WERI-Rb-1 (cell line): ENCODE measurements at regions not wholly inside any gene's neighbourhood (a gene's known extent, or its start where the extent isn't known, plus 50 kb on each side); places are given as distances from the start of the nearest gene placed in this dataset.

Source experiments
- DNase-seq: peaks from one replicate; pipeline ENCODE4 v3.0.0-alpha.2; 2020
- H3K27ac ChIP-seq: fragments of 250-450 bp; sonication (Bioruptor Pico); 2 replicates; pipeline ENCODE4 v1.5.1; 2020; ENCODE audit warnings: mild to moderate bottlenecking, moderate library complexity
- H3K27me3 ChIP-seq: fragments of 250-450 bp; sonication (Bioruptor Pico); 2 replicates; pipeline ENCODE4 v1.5.1; 2021; ENCODE audit warnings: mild to moderate bottlenecking, low read depth, moderate library complexity; ENCODE audit not compliant: insufficient read depth, severe bottlenecking
- H3K36me3 ChIP-seq: fragments of 250-450 bp; sonication (Bioruptor Pico); 2 replicates; pipeline ENCODE4 v1.5.1; 2020; ENCODE audit warnings: mild to moderate bottlenecking, moderate library complexity
- H3K4me3 ChIP-seq: 2 replicates; pipeline ENCODE4 v1.5.1; 2011; ENCODE audit warnings: low read depth, mild to moderate bottlenecking, control low read depth, low read length
- H3K9me3 ChIP-seq: fragments of 250-450 bp; sonication (Bioruptor Pico); 2 replicates; pipeline ENCODE4 v1.5.1; 2021; ENCODE audit warnings: mild to moderate bottlenecking, moderate library complexity; ENCODE audit not compliant: severe bottlenecking
- TF ChIP-seq, protein P1 (sequence below): IDR thresholded peaks from 2 replicates; pipeline ENCODE4 v1.5.1; 2011; ENCODE audit warnings: low read depth, mild to moderate bottlenecking, control low read depth, inconsistent platforms, low read length

DNA sequence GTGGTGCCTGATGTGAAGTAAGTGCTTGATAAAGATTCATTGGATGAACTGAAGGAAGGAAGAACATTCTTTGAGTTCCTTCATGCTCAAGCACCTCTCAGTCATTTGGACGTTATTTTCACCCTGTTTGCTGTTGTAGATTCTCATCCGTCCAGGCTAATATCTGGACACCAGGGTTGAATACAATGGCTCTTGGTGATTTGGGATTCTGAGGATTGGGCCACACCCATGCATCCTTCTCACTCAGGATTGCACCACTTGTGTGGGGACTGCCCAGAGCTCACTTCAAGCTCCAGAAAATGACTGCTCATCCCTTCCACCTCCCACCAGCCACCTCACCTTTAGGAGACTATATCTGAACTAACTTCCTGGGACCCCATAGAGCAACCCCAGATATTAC is 117.1 kb upstream of the IPO9 start:
- Histone ChIP-seq H3K9me3 (no peaks in the 10 kb centered on the region), H3K27me3 (no peaks in the 10 kb centered on the region), H3K36me3 (peaks cover 31% of the 10 kb centered on the region), H3K27ac (no peak overlapping the region), H3K4me3 (no peak overlapping the region)
- no peak for DNase-seq
- TF ChIP-seq, protein P1, sequence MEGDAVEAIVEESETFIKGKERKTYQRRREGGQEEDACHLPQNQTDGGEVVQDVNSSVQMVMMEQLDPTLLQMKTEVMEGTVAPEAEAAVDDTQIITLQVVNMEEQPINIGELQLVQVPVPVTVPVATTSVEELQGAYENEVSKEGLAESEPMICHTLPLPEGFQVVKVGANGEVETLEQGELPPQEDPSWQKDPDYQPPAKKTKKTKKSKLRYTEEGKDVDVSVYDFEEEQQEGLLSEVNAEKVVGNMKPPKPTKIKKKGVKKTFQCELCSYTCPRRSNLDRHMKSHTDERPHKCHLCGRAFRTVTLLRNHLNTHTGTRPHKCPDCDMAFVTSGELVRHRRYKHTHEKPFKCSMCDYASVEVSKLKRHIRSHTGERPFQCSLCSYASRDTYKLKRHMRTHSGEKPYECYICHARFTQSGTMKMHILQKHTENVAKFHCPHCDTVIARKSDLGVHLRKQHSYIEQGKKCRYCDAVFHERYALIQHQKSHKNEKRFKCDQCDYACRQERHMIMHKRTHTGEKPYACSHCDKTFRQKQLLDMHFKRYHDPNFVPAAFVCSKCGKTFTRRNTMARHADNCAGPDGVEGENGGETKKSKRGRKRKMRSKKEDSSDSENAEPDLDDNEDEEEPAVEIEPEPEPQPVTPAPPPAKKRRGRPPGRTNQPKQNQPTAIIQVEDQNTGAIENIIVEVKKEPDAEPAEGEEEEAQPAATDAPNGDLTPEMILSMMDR, result no peak

DNA sequence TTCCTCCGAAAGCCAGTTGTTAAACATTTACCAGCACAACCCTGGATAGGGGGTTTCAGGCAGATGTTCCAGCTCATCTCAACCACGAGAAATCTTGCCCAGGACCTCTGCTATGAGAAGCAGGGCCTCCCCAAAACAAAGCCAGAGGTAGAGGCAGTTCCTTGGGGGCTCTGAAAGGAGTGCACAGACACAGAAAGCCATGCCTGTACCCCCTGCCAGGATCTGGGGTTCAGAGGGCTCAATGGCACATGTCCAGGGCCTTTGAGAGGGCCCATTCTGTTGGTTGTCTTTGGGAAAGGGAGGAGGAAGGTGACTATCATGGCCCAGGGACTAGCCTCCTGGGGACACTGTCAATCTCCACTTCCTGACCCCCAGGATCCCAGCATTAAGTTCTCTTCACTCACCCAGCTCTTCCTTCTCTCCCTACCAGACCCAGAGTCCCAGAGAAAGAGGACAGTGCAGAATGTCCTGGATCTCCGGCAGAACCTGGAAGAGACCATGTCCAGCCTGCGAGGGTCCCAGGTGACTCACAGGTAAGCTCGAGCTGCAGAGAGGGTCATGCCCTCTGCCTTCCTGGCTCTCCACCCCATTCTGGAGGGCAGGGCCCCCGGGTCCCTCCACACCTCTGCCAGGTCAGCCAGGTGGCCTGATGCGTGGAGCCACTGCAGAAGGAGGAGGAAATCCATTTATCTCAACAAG is 116.4 kb upstream of the IPO9 start:
- H3K4me3 ChIP-seq, result no peak overlapping the region
- DNase-seq, result no peak
- H3K36me3 ChIP-seq, result peaks cover 32% of the 10 kb centered on the region
- no peak overlapping the region for H3K27ac ChIP-seq
- TF ChIP-seq, protein P1, result no peak
- no peaks in the 10 kb centered on the region for H3K27me3 ChIP-seq
- H3K9me3 ChIP-seq, result no peaks in the 10 kb centered on the region

- TF ChIP-seq, protein P1, result no peak
- no peak for DNase-seq
- Histone ChIP-seq H3K27me3 (no peaks in the 10 kb centered on the region), H3K36me3 (peaks cover 40% of the 10 kb centered on the region), H3K9me3 (no peaks in the 10 kb centered on the region), H3K27ac (no peak overlapping the region), H3K4me3 (no peak overlapping the region)
Measured at GRCh38 chr1:201713086-201713810, 115.7 kb upstream of the IPO9 start.

DNA sequence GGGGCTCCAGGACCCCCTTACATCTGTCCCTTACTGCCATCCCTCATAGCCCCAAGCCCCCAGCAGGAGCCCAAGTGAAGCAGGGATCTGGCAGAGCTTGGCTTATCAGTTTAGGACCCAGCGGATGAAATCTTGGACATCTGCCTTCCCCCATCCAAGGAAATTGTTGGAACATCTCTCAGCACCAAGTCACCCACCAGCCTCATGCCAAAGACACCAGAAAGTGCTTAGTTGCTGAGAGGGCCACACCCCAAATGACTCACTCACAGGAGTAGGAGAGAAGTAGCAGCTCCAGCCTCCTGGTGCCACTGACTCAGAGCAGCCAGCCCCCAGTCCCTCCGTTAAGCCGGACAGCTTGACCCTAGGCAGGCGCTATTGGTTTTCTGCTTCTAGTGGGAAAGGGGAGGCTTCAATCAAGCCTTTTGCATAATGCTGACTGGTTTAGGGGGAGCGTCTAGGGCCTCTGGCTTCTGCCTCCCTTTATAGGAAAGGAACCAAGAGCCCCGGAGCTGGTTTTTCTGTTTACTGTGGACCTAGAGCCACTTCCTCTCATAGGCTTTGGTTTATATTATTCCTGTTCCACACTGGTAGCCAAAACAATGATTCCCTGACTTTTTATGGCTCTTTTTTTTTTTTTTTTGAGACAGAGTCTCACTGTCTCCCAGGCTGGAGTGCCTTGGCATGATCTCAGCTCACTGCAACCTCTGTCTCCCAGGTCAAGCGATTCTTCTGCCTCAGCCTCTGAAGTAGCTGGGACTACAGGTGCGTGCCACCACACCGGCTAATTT is 114.2 kb upstream of the IPO9 start:
- Histone ChIP-seq H3K9me3 (no peaks in the 10 kb centered on the region), H3K27ac (no peak overlapping the region), H3K4me3 (no peak overlapping the region), H3K36me3 (peaks cover 54% of the 10 kb centered on the region), H3K27me3 (no peaks in the 10 kb centered on the region)
- DNase-seq, result no peak
- TF ChIP-seq, protein P1, result no peak

DNA sequence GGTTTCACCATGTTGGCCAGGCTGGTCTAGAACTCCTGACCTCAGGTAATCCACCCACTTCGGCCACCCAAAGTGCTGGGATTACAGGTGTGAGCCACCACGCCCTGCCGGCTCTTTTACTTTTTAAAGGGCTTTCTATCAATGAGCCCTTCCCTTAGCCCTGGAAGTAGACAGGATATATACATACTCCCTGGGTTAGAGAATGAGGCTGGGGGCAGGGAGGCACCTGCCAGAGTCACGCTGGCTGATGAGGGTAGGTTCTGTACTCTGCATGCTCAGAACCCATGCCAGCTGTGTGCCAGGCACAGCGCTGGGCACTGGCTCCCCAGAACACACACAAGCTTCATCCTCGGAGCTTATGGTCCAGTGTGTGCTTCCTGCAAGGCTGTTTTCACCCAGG is 113.6 kb upstream of the IPO9 start:
- TF ChIP-seq, protein P1, result no peak
- Histone ChIP-seq H3K4me3 (no peak overlapping the region), H3K9me3 (no peaks in the 10 kb centered on the region), H3K27ac (no peak overlapping the region), H3K36me3 (peaks cover 61% of the 10 kb centered on the region), H3K27me3 (no peaks in the 10 kb centered on the region)
- no peak for DNase-seq
